ENCODE measurements at regions not wholly inside any gene's neighbourhood (a gene's known extent, or its start where the extent isn't known, plus 50 kb on each side); places are given as distances from the start of the nearest gene placed in this dataset.

GRCh38 chr15:87631093-87631492 lies 625.4 kb downstream of the NTRK3 start:
- TF ChIP-seq SUZ12 (IDR thresholded peaks at IDR 0.05) (no peak), ELF4 (IDR thresholded peaks at IDR 0.05) (no peak), TARDBP (IDR thresholded peaks at IDR 0.05) (no peak), HDGF (IDR thresholded peaks at IDR 0.05; ENCODE audit: borderline replicate concordance) (no peak), BHLHE40 (IDR thresholded peaks at IDR 0.05; ENCODE audit: borderline replicate concordance) (no peak), ZNF384 (IDR thresholded peaks at IDR 0.05) (no peak), LEF1 (IDR thresholded peaks at IDR 0.05; ENCODE audit: borderline replicate concordance) (no peak), CTBP1 (IDR thresholded peaks at IDR 0.05; ENCODE audit: borderline replicate concordance) (no peak), FOXM1 (IDR thresholded peaks at IDR 0.05; ENCODE audit: borderline replicate concordance) (no peak), FOXK2 (IDR thresholded peaks at IDR 0.05) (no peak), PKNOX1 (IDR thresholded peaks at IDR 0.05) (no peak), FOXA1 (IDR thresholded peaks at IDR 0.05) (no peak), SP1 (IDR thresholded peaks at IDR 0.05) (no peak)
